Breast epithelium (tissue), 3 donors: ENCODE measurements at regions not wholly inside any gene's neighbourhood (a gene's known extent, or its start where the extent isn't known, plus 50 kb on each side); places are given as distances from the start of the nearest gene placed in this dataset.

Source experiments
- POLR2A ChIP-seq: fragments of 450-650 bp; IDR thresholded peaks from one replicate; pipeline ENCODE4 v1.6.1; 2016; ENCODE audit warnings: antibody characterized with exemption, mild to moderate bottlenecking, moderate library complexity
- POLR2AphosphoS5 ChIP-seq, 3 donors: sonication (generic); formaldehyde crosslinking; IDR thresholded peaks; one replicate each; pipeline ENCODE4 v1.6.1; 2017; ENCODE audit warnings: antibody characterized with exemption in 3 of 3
- TF ChIP-seq, protein P1 (sequence below), 3 donors: fragments of 450-650 bp; IDR thresholded peaks; one replicate each; pipeline ENCODE4 v1.5.1; 2016 to 2017; ENCODE audit warnings: antibody characterized with exemption in 3 of 3, mild to moderate bottlenecking in 3 of 3, moderate library complexity in 3 of 3

- TF ChIP-seq, protein P1, sequence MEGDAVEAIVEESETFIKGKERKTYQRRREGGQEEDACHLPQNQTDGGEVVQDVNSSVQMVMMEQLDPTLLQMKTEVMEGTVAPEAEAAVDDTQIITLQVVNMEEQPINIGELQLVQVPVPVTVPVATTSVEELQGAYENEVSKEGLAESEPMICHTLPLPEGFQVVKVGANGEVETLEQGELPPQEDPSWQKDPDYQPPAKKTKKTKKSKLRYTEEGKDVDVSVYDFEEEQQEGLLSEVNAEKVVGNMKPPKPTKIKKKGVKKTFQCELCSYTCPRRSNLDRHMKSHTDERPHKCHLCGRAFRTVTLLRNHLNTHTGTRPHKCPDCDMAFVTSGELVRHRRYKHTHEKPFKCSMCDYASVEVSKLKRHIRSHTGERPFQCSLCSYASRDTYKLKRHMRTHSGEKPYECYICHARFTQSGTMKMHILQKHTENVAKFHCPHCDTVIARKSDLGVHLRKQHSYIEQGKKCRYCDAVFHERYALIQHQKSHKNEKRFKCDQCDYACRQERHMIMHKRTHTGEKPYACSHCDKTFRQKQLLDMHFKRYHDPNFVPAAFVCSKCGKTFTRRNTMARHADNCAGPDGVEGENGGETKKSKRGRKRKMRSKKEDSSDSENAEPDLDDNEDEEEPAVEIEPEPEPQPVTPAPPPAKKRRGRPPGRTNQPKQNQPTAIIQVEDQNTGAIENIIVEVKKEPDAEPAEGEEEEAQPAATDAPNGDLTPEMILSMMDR (IDR thresholded peaks at IDR 0.05), result no peak
- TF ChIP-seq POLR2AphosphoS5 (IDR thresholded peaks at IDR 0.05) (no peak), POLR2A (no peak)
Measured at GRCh38 chr1:67921725-67922489, 88.6 kb upstream of the GNG12 start.
